ENCODE measurements at regions not wholly inside any gene's neighbourhood (a gene's known extent, or its start where the extent isn't known, plus 50 kb on each side); places are given as distances from the start of the nearest gene placed in this dataset.

DNA sequence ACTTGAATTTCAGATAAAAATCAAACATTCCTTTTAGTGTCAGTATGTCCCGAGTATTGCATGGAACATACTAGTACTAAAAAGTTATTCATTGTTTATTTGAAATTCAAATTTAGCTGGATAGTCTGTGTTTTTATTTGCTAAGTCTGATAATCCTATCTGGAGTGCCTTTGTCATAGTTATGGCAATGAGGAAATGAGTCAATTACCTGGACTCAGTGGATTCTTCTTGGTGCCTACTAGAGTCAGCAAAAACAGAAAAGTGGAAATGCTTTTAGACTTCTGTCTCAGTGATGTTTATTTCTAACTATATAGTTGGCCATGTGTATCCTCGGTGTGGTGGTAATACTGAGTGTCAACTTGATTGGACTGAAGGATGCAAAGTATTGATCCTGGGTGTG, 121.3 kb upstream of the EEF1E1 start:
- Histone ChIP-seq H3K9ac (ENCODE audit: insufficient read depth, low read length, poor library complexity, severe bottlenecking) (no peak overlapping the region), H3K27me3 (ENCODE audit: control insufficient read depth in 2 of 2, insufficient read depth in 2 of 2, low read length in 2 of 2) (no peaks in the 10 kb centered on the region), H3K79me2 (ENCODE audit: insufficient read depth, low read length) (no peaks in the 10 kb centered on the region), H2AFZ (ENCODE audit: insufficient read depth, low read depth, low read length, poor library complexity, severe bottlenecking) (no peak overlapping the region), H3K9me3 (replicated peaks in 1 of 2; ENCODE audit: control insufficient read depth in 1 of 2, insufficient read depth in 1 of 2, low read length in 2 of 2) (no peaks in the 10 kb centered on the region), H3K27ac (ENCODE audit: low read depth in 1 of 2, low read length in 2 of 2) (no peak overlapping the region), H4K20me1 (ENCODE audit: insufficient read depth, low read length) (no peaks in the 10 kb centered on the region), H3K4me1 (ENCODE audit: control insufficient read depth in 1 of 2, insufficient read depth in 2 of 2, low read length in 2 of 2) (no peaks in the 10 kb centered on the region), H3K4me3 (replicated peaks in 1 of 3; ENCODE audit: low read depth in 2 of 3, low read length in 3 of 3) (no peak overlapping the region), H3K36me3 (replicated peaks in 1 of 2; ENCODE audit: control insufficient read depth in 1 of 2, insufficient read depth in 2 of 2, low read length in 2 of 2) (no peaks in the 10 kb centered on the region), H3K4me2 (replicated peaks; ENCODE audit: extremely low read depth, low read length, poor library complexity, severe bottlenecking) (no peak overlapping the region)
- Mint-ChIP-seq H3K4me1 (no peaks in the 10 kb centered on the region), H3K36me3 (no peaks in the 10 kb centered on the region), H3K9me3 (no peaks in the 10 kb centered on the region), H3K27me3 (ENCODE audit: low read depth in 3 of 3) (peaks cover 4 to 9% (median 5%) of the 10 kb centered on the region in 3 donors), H3K4me3 (no peak overlapping the region), H3K27ac (no peak overlapping the region)
- no peak for DNase-seq
- intact Hi-C loops (cut with micrococcal nuclease): no loop called here
- whole genome bisulfite sequencing (ENCODE audit: insufficient coverage): 100% methylated on average over 1 of the region's 2 CpGs
- TF ChIP-seq, protein P1, sequence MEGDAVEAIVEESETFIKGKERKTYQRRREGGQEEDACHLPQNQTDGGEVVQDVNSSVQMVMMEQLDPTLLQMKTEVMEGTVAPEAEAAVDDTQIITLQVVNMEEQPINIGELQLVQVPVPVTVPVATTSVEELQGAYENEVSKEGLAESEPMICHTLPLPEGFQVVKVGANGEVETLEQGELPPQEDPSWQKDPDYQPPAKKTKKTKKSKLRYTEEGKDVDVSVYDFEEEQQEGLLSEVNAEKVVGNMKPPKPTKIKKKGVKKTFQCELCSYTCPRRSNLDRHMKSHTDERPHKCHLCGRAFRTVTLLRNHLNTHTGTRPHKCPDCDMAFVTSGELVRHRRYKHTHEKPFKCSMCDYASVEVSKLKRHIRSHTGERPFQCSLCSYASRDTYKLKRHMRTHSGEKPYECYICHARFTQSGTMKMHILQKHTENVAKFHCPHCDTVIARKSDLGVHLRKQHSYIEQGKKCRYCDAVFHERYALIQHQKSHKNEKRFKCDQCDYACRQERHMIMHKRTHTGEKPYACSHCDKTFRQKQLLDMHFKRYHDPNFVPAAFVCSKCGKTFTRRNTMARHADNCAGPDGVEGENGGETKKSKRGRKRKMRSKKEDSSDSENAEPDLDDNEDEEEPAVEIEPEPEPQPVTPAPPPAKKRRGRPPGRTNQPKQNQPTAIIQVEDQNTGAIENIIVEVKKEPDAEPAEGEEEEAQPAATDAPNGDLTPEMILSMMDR (IDR thresholded peaks at IDR 0.05): no peak

DNA sequence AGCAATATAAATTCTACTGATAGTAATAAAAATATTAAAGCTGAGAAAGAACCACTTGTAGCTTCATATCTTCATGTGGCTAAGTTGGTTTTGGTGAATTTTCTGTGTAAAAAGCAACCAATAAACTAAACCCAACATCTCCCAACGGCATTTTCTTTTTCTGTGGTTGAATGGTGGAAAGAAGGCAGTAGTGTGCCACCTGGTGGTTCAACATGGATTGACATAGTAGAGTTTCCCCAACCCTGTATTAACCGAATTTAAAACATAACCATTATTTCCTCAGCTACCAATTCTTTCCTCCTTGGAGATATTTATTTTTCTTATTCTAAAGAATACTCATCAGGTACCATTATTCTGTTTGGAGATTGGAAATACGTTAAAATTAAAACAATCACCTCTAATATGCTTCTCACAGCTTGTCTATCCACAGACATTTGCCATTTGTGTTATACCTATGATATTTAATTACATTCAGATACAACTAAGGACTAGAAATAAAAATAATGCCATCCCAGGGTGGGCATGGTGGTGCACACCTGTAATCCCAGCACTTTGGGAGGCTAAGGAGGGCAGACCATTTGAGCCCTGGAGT, 117.1 kb upstream of the EEF1E1 start:
- Mint-ChIP-seq H3K27ac (no peak overlapping the region), H3K36me3 (no peaks in the 10 kb centered on the region), H3K9me3 (no peaks in the 10 kb centered on the region), H3K4me1 (no peaks in the 10 kb centered on the region), H3K4me3 (no peak overlapping the region), H3K27me3 (ENCODE audit: low read depth in 3 of 3) (peaks cover 4 to 10% (median 5%) of the 10 kb centered on the region in 3 donors)
- peak; percentile 16 to 49 (median 47) for DNase-seq
- TF ChIP-seq, protein P1 (IDR thresholded peaks at IDR 0.05): peak; percentile 77
- H3K79me2 ChIP-seq (ENCODE audit: insufficient read depth, low read length): no peaks in the 10 kb centered on the region
- no peak overlapping the region for H3K4me2 ChIP-seq (replicated peaks; ENCODE audit: extremely low read depth, low read length, poor library complexity, severe bottlenecking)
- no peaks in the 10 kb centered on the region for H3K4me1 ChIP-seq (ENCODE audit: control insufficient read depth in 1 of 2, insufficient read depth in 2 of 2, low read length in 2 of 2)
- no peaks in the 10 kb centered on the region for H3K27me3 ChIP-seq (ENCODE audit: control insufficient read depth in 2 of 2, insufficient read depth in 2 of 2, low read length in 2 of 2)
- intact Hi-C loops (cut with micrococcal nuclease): loop anchor here (2.0 to 5.0 kb wide), 2 partner anchors 87 to 89 kb away; no protein-coding TSS in a partner anchor
- no peak overlapping the region for H2AFZ ChIP-seq (ENCODE audit: insufficient read depth, low read depth, low read length, poor library complexity, severe bottlenecking)
- H4K20me1 ChIP-seq (ENCODE audit: insufficient read depth, low read length): no peaks in the 10 kb centered on the region
- H3K9me3 ChIP-seq (replicated peaks in 1 of 2; ENCODE audit: control insufficient read depth in 1 of 2, insufficient read depth in 1 of 2, low read length in 2 of 2): no peaks in the 10 kb centered on the region
- H3K36me3 ChIP-seq (replicated peaks in 1 of 2; ENCODE audit: control insufficient read depth in 1 of 2, insufficient read depth in 2 of 2, low read length in 2 of 2): no peaks in the 10 kb centered on the region
- no CpG with 5 or more reads among the region's 3 CpGs for WGBS (ENCODE audit: insufficient coverage)
- no peak overlapping the region for H3K27ac ChIP-seq (ENCODE audit: low read depth in 1 of 2, low read length in 2 of 2)
- H3K4me3 ChIP-seq (replicated peaks in 1 of 3; ENCODE audit: low read depth in 2 of 3, low read length in 3 of 3): no peak overlapping the region
- H3K9ac ChIP-seq (ENCODE audit: insufficient read depth, low read length, poor library complexity, severe bottlenecking): no peak overlapping the region
